ENCODE measurements at regions not wholly inside any gene's neighbourhood (a gene's known extent, or its start where the extent isn't known, plus 50 kb on each side); places are given as distances from the start of the nearest gene placed in this dataset.

DNA sequence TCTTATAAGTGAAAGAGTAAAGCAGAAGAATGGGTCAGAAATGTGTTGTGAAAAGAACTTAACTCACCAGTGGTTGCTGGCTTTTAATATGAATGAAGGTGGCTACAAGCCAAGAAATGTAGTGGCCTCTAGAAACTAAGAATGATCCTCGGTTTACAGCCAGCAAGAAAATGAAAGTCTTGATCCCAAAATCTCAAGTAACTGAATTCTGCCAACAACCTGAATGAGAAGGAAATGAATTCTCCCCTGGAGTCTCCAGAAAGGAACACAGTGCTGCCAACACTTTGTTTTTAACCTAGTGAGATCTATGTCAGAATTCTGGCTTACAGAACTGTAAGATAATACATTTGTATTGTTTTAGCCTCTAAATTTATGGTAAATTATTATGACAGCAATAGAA, 193.0 kb downstream of the FZD1 start:
- TF ChIP-seq, protein P1, sequence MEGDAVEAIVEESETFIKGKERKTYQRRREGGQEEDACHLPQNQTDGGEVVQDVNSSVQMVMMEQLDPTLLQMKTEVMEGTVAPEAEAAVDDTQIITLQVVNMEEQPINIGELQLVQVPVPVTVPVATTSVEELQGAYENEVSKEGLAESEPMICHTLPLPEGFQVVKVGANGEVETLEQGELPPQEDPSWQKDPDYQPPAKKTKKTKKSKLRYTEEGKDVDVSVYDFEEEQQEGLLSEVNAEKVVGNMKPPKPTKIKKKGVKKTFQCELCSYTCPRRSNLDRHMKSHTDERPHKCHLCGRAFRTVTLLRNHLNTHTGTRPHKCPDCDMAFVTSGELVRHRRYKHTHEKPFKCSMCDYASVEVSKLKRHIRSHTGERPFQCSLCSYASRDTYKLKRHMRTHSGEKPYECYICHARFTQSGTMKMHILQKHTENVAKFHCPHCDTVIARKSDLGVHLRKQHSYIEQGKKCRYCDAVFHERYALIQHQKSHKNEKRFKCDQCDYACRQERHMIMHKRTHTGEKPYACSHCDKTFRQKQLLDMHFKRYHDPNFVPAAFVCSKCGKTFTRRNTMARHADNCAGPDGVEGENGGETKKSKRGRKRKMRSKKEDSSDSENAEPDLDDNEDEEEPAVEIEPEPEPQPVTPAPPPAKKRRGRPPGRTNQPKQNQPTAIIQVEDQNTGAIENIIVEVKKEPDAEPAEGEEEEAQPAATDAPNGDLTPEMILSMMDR (IDR thresholded peaks at IDR 0.05), result no peak
- no peak for TF ChIP-seq POLR2A (IDR thresholded peaks at IDR 0.05)
- no peak for TF ChIP-seq POLR2AphosphoS5 (IDR thresholded peaks at IDR 0.05)

Measured in suprapubic skin (tissue), 4 donors.